NB4 (cell line): ENCODE measurements at regions not wholly inside any gene's neighbourhood (a gene's known extent, or its start where the extent isn't known, plus 50 kb on each side); places are given as distances from the start of the nearest gene placed in this dataset.

Experiments used
- DNase-seq: peaks from one replicate; pipeline ENCODE4 v3.0.0; 2010; ENCODE audit warnings: low read depth
- H3K4me3 ChIP-seq: one replicate; pipeline ENCODE4 v1.5.1; 2011; ENCODE audit warnings: mild to moderate bottlenecking, low read depth, low read length, moderate library complexity
- CTCF ChIP-seq: IDR thresholded peaks from one replicate; pipeline ENCODE4 v1.5.1; 2012; ENCODE audit warnings: low read depth, low read length
- MYC ChIP-seq: IDR thresholded peaks from 2 replicates; pipeline ENCODE4 v1.6.1; 2011; ENCODE audit warnings: low read depth, low read length
- POLR2A ChIP-seq: IDR thresholded peaks from 2 replicates; pipeline ENCODE4 v1.6.1; 2011; ENCODE audit warnings: mild to moderate bottlenecking; ENCODE audit not compliant: insufficient read length; ENCODE audit errors: extremely low read depth
- TF ChIP-seq, protein P1 (sequence below): IDR thresholded peaks from 2 replicates; pipeline ENCODE4 v1.6.1; 2011; ENCODE audit warnings: low read depth, low read length

DNA sequence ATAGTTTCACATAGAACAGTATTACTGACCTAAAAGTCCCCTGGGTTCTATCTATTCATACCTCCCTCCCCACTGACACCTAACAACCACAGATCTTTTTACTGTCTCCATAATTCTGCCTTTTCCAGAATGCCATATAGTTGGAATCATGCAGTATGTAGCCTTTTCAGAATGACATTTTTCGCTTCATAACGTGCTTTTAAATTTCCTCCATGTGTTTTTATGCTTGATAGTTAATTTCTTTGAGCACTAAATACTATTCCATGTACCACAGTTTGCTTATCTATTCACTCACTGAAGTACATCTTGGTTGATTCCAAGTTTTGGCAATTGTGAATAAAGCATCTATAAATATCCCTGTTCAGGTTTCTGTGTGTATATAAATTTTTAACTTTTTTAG is 77.7 kb upstream of the GPR149 start:
- DNase-seq, result no peak
- TF ChIP-seq, protein P1, sequence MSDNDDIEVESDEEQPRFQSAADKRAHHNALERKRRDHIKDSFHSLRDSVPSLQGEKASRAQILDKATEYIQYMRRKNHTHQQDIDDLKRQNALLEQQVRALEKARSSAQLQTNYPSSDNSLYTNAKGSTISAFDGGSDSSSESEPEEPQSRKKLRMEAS, result no peak

GRCh38 chr3:154496978-154497377 is 67.0 kb upstream of the GPR149 start:
- no peak overlapping the region for H3K4me3 ChIP-seq
- TF ChIP-seq MYC (no peak), CTCF (no peak), POLR2A (no peak)
- TF ChIP-seq, protein P1, result no peak
- no peak for DNase-seq

More for the DNA sequence above, 77.7 kb upstream of the GPR149 start:
- no peak overlapping the region for H3K4me3 ChIP-seq

DNA sequence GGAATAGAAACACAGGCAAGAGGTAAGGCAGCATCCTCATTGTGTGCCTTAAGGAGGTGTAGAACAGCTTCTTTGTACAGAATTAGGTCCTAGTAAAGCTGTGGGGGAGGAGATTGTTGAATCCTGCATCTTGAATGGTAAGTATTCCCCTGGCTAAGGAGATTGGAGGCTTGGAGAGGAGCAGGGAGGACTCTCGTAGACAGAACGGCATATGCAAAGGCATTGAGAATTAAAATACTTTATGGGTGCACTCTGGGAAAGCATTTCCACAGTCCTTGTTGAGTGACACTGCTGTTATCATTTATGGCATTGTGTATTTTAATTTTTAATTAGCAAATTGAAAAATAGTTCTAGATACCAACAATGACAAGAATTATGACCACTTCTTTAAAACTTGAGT is 66.5 kb upstream of the GPR149 start:
- no peak for TF ChIP-seq MYC
- no peak for TF ChIP-seq POLR2A
- no peak for TF ChIP-seq CTCF
- TF ChIP-seq, protein P1, result no peak
- DNase-seq, result no peak

GRCh38 chr3:154486949-154487348 is 57.0 kb upstream of the GPR149 start:
- H3K4me3 ChIP-seq, result no peak overlapping the region
- DNase-seq, result no peak
- TF ChIP-seq CTCF, result no peak
- TF ChIP-seq, protein P1, result no peak
- no peak for TF ChIP-seq MYC
- TF ChIP-seq POLR2A, result no peak

More for the DNA sequence above, 66.5 kb upstream of the GPR149 start:
- no peak overlapping the region for H3K4me3 ChIP-seq

DNA sequence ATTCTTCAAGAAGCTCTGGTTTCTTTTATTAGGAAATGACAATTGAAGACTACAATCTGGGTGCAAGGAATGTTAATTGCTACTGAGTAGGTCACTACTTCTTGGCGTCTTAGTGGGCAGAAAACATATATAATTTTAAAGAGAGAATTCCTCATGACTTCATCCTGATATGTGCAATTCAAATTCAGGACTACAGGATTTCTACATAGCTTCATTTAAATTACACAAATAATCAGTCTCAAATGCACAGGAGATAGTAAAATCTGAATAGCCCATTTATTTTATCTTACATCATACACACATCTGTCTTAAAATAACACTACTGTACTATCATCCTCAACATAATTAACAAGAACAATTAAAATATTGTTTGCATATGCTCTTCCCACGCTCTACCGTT is 52.5 kb upstream of the GPR149 start:
- no peak for DNase-seq
- H3K4me3 ChIP-seq, result no peak overlapping the region
- TF ChIP-seq MYC, result no peak
- TF ChIP-seq, protein P1, result no peak
- no peak for TF ChIP-seq CTCF
- no peak for TF ChIP-seq POLR2A

DNA sequence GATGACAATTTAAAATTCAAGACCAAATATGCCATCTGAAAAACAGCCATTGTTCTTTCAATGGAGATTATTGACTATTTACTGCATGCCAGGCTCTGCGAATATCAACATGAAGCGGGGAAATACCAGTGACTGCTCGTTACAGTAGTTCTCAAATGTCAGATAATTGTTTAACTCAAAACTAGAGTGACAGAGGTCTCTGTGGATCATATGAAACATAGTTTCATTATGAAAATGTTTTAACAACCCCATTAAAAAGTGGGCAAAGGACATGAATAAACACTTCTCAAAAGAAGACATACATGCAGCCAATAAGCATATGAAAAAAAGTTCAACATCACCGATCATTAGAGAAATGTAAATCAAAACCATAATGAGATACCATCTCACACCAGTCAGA is 50.0 kb upstream of the GPR149 start:
- TF ChIP-seq, protein P1, result no peak
- no peak for DNase-seq
- no peak overlapping the region for H3K4me3 ChIP-seq
